ENCODE measurements at regions not wholly inside any gene's neighbourhood (a gene's known extent, or its start where the extent isn't known, plus 50 kb on each side); places are given as distances from the start of the nearest gene placed in this dataset.

DNA sequence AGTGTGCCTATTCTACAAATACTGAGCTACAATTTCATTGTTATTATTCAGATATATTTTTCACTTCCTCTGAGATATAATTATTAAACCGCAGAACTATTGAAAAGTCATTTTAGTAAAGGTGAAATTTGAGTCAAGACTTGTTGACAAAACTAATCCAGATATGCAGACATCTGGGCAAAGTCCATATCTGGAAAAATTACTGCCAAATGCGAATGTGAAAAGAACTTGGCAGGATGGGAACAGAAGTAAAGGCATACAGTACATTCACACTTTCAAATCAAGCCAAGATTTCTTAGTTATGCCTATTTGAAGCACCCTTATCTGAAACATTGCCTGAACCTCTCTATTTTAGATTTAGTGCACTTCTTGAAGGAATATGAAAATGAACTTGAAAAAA is 923.6 kb downstream of the CCDC85A start:
- Histone ChIP-seq H3K4me1 (ENCODE audit: insufficient read depth, low read length, poor library complexity, severe bottlenecking) (no peaks in the 10 kb centered on the region), H3K36me3 (ENCODE audit: insufficient read depth, low read length) (no peaks in the 10 kb centered on the region), H3K4me2 (ENCODE audit: low read depth, low read length, poor library complexity, severe bottlenecking) (no peak overlapping the region), H3K27me3 (ENCODE audit: insufficient read depth, low read length, poor library complexity, severe bottlenecking) (no peaks in the 10 kb centered on the region), H3K4me3 (ENCODE audit: low read length, poor library complexity, severe bottlenecking) (no peak overlapping the region), H3K79me2 (ENCODE audit: insufficient read depth, low read length) (no peaks in the 10 kb centered on the region), H4K20me1 (ENCODE audit: insufficient read depth, low read length, poor library complexity, severe bottlenecking) (no peaks in the 10 kb centered on the region), H3F3A (ENCODE audit: low read depth) (no peaks in the 10 kb centered on the region), H3K9me2 (replicated peaks; ENCODE audit: low read depth, low read length) (no peaks in the 10 kb centered on the region), H3K9me3 (ENCODE audit: insufficient read depth, low read depth, low read length) (no peaks in the 10 kb centered on the region), H2AFZ (ENCODE audit: low read length) (no peak overlapping the region), H3K9ac (ENCODE audit: low read depth, low read length, poor library complexity, severe bottlenecking) (no peak overlapping the region)
- no peak for TF ChIP-seq EZH2phosphoT487 (IDR thresholded peaks at IDR 0.05; ENCODE audit: borderline replicate concordance)

DNA sequence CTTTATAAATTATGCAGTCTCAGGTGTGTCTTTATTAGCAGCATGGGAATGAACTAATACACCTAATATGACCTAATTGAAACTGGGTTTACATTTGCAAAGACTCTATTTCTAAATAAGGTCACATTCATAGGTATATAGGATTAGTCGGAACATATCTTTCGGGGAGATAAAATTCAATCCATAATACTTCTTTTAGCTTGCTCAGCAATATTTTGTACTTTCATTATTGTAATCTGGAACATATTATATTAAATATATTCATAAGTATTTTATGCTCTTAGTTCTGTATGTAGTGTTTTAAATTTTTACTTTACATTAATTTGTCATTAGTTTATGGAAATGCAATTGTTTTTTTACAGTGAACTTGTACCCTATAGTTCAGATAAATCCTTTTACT is 927.7 kb downstream of the CCDC85A start:
- Histone ChIP-seq H3F3A (ENCODE audit: low read depth) (no peaks in the 10 kb centered on the region), H3K9ac (ENCODE audit: low read depth, low read length, poor library complexity, severe bottlenecking) (no peak overlapping the region), H2AFZ (ENCODE audit: low read length) (no peak overlapping the region), H3K4me1 (ENCODE audit: insufficient read depth, low read length, poor library complexity, severe bottlenecking) (no peaks in the 10 kb centered on the region), H3K9me3 (ENCODE audit: insufficient read depth, low read depth, low read length) (no peaks in the 10 kb centered on the region), H3K79me2 (ENCODE audit: insufficient read depth, low read length) (no peaks in the 10 kb centered on the region), H3K9me2 (replicated peaks; ENCODE audit: low read depth, low read length) (no peaks in the 10 kb centered on the region), H3K36me3 (ENCODE audit: insufficient read depth, low read length) (no peaks in the 10 kb centered on the region), H3K27me3 (ENCODE audit: insufficient read depth, low read length, poor library complexity, severe bottlenecking) (no peaks in the 10 kb centered on the region), H3K4me2 (ENCODE audit: low read depth, low read length, poor library complexity, severe bottlenecking) (no peak overlapping the region), H4K20me1 (ENCODE audit: insufficient read depth, low read length, poor library complexity, severe bottlenecking) (no peaks in the 10 kb centered on the region), H3K4me3 (ENCODE audit: low read length, poor library complexity, severe bottlenecking) (no peak overlapping the region)
- TF ChIP-seq EZH2phosphoT487 (IDR thresholded peaks at IDR 0.05; ENCODE audit: borderline replicate concordance), result no peak
- TF ChIP-seq, protein P1, sequence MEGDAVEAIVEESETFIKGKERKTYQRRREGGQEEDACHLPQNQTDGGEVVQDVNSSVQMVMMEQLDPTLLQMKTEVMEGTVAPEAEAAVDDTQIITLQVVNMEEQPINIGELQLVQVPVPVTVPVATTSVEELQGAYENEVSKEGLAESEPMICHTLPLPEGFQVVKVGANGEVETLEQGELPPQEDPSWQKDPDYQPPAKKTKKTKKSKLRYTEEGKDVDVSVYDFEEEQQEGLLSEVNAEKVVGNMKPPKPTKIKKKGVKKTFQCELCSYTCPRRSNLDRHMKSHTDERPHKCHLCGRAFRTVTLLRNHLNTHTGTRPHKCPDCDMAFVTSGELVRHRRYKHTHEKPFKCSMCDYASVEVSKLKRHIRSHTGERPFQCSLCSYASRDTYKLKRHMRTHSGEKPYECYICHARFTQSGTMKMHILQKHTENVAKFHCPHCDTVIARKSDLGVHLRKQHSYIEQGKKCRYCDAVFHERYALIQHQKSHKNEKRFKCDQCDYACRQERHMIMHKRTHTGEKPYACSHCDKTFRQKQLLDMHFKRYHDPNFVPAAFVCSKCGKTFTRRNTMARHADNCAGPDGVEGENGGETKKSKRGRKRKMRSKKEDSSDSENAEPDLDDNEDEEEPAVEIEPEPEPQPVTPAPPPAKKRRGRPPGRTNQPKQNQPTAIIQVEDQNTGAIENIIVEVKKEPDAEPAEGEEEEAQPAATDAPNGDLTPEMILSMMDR (conservative IDR thresholded peaks at IDR 0.05; ENCODE audit: low read length), result no peak

DNA sequence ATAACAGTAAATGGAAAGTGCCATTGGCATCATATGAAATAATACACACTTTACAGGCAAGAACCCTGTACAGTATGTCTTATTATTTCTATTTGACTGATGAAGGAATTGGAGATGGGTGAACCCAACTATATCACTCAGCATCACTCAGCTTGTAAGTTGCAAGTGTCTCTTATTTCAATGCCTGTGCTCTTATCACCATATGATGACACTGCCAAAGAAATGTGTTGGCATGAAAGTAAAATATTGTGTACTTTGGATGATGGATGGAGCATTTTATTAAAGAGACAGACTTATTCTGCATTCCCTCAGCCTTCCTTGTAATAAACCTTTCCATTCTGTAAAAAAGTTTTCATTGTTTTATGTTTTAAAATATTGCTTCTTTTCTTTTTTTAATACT is 927.5 kb upstream of the VRK2 start:
- Histone ChIP-seq H2AFZ (ENCODE audit: low read length) (no peak overlapping the region), H3K27me3 (ENCODE audit: insufficient read depth, low read length, poor library complexity, severe bottlenecking) (no peaks in the 10 kb centered on the region), H4K20me1 (ENCODE audit: insufficient read depth, low read length, poor library complexity, severe bottlenecking) (no peaks in the 10 kb centered on the region), H3K9me3 (ENCODE audit: insufficient read depth, low read depth, low read length) (no peaks in the 10 kb centered on the region), H3K4me2 (ENCODE audit: low read depth, low read length, poor library complexity, severe bottlenecking) (no peak overlapping the region), H3K4me1 (ENCODE audit: insufficient read depth, low read length, poor library complexity, severe bottlenecking) (no peaks in the 10 kb centered on the region), H3K9me2 (replicated peaks; ENCODE audit: low read depth, low read length) (no peaks in the 10 kb centered on the region), H3K79me2 (ENCODE audit: insufficient read depth, low read length) (no peaks in the 10 kb centered on the region), H3F3A (ENCODE audit: low read depth) (no peaks in the 10 kb centered on the region), H3K36me3 (ENCODE audit: insufficient read depth, low read length) (no peaks in the 10 kb centered on the region), H3K4me3 (ENCODE audit: low read length, poor library complexity, severe bottlenecking) (no peak overlapping the region), H3K9ac (ENCODE audit: low read depth, low read length, poor library complexity, severe bottlenecking) (no peak overlapping the region)
- no peak for TF ChIP-seq EZH2phosphoT487 (IDR thresholded peaks at IDR 0.05; ENCODE audit: borderline replicate concordance)
- TF ChIP-seq, protein P1 (conservative IDR thresholded peaks at IDR 0.05; ENCODE audit: low read length), result no peak

DNA sequence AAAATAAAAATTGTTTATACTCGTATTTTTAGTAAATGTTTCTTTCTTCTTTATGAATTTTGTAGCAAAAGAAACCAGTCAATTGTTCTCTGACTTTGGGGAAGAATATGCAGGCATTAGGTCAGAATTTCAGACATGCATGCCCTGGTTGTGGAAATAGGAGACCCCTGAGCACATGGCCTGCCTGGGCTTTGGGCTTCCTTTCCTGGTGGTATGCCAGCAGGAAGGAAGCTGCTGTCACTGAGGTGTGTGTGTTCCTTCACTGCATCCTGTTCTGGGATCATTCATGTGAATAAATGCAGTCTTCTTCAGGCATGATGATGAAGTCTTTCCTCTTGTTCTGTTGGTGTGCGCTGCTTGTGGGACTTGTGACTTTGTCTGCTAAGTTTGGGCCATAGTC is 920.2 kb upstream of the VRK2 start:
- H3K4me2 ChIP-seq (ENCODE audit: low read depth, low read length, poor library complexity, severe bottlenecking), result no peak overlapping the region
- no peaks in the 10 kb centered on the region for H3K9me3 ChIP-seq (ENCODE audit: insufficient read depth, low read depth, low read length)
- no peaks in the 10 kb centered on the region for H3K36me3 ChIP-seq (ENCODE audit: insufficient read depth, low read length)
- H3K9me2 ChIP-seq (replicated peaks; ENCODE audit: low read depth, low read length), result no peaks in the 10 kb centered on the region
- no peaks in the 10 kb centered on the region for H3K79me2 ChIP-seq (ENCODE audit: insufficient read depth, low read length)
- H3F3A ChIP-seq (ENCODE audit: low read depth), result no peaks in the 10 kb centered on the region
- no peak overlapping the region for H2AFZ ChIP-seq (ENCODE audit: low read length)
- no peak overlapping the region for H3K4me3 ChIP-seq (ENCODE audit: low read length, poor library complexity, severe bottlenecking)
- H4K20me1 ChIP-seq (ENCODE audit: insufficient read depth, low read length, poor library complexity, severe bottlenecking), result no peaks in the 10 kb centered on the region
- H3K4me1 ChIP-seq (ENCODE audit: insufficient read depth, low read length, poor library complexity, severe bottlenecking), result no peaks in the 10 kb centered on the region
- no peak for TF ChIP-seq EZH2phosphoT487 (IDR thresholded peaks at IDR 0.05; ENCODE audit: borderline replicate concordance)
- TF ChIP-seq, protein P1 (conservative IDR thresholded peaks at IDR 0.05; ENCODE audit: low read length), result no peak
- no peak overlapping the region for H3K9ac ChIP-seq (ENCODE audit: low read depth, low read length, poor library complexity, severe bottlenecking)
- H3K27me3 ChIP-seq (ENCODE audit: insufficient read depth, low read length, poor library complexity, severe bottlenecking), result no peaks in the 10 kb centered on the region
